Mucosa of descending colon (tissue), 3 donors: ENCODE measurements at regions not wholly inside any gene's neighbourhood (a gene's known extent, or its start where the extent isn't known, plus 50 kb on each side); places are given as distances from the start of the nearest gene placed in this dataset.
"Not testable (repeated sequence)": the region's sequence is repeated elsewhere in the genome, so short reads cannot be mapped to it uniquely, and the experiment has no call there.

Experiments used
- ATAC-seq: fragments of 200-7000 bp; cut with Tn5 transposase; one replicate; pipeline ENCODE4 v1.9.1; 2020; ENCODE audit warnings: mild to moderate bottlenecking, moderate library complexity
- DNase-seq, 3 donors: peaks; one replicate each; pipeline ENCODE4 v3.0.0-alpha.2; 2020
- H3K36me3 ChIP-seq: fragments of 200-600 bp; one replicate; pipeline ENCODE4 v1.8.0; 2021; ENCODE audit warnings: low read depth, mild to moderate bottlenecking
- H3K4me1 ChIP-seq: fragments of 200-600 bp; one replicate; pipeline ENCODE4 v1.8.0; 2021; ENCODE audit warnings: low read depth, mild to moderate bottlenecking
- H3K4me3 ChIP-seq: fragments of 200-600 bp; one replicate; pipeline ENCODE4 v1.8.0; 2021; ENCODE audit warnings: mild to moderate bottlenecking
- H3K9me3 ChIP-seq: fragments of 200-600 bp; one replicate; pipeline ENCODE4 v1.8.0; 2021; ENCODE audit warnings: mild to moderate bottlenecking
- intact Hi-C, 2 donors: fragments of 100-400 bp; cut with DNase I in 1 of 2; cut with micrococcal nuclease in 1 of 2; formaldehyde crosslinking; loops; one replicate each; pipeline versions ENCODE4 v1.11.0 to v1.11.1; 2022; cut with DNase I, micrococcal nuclease
- TF ChIP-seq, protein P1 (sequence below): fragments of 200-600 bp; IDR thresholded peaks from one replicate; pipeline ENCODE4 v1.8.0; 2022; ENCODE audit warnings: antibody characterized with exemption, mild to moderate bottlenecking
- donor health status: DM: no; HTN: no; CAD: no; lungs with moderate emphysema.
- donor health status: DM: no; HTN: no; CAD: no.
- donor health status: DM: no; HTN: yes; CAD: no.

DNA sequence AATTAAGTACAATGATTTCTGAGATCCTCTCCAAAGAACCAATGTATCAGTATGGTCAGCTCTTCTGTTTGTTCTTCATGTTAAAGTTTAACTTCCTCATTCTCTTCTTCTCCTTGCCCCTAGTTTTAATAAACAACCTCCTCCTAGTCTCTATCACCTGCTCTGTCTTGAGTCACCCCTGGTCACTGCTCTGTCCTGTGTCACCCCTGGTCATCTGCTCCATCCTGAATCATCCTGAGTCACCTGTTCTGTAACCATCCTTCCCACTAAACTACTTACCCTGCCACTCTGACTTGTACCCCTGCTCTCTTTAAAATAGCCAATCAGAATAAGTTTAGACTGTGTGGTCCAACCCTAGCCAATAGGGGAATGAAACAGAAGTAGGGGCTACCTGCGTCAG is 100.5 kb downstream of the ALG10B start:
- DNase-seq = no peak
- Histone ChIP-seq H3K4me1 (no peaks in the 10 kb centered on the region), H3K4me3 (no peak overlapping the region), H3K36me3 (no peaks in the 10 kb centered on the region), H3K9me3 (no peaks in the 10 kb centered on the region)
- TF ChIP-seq, protein P1, sequence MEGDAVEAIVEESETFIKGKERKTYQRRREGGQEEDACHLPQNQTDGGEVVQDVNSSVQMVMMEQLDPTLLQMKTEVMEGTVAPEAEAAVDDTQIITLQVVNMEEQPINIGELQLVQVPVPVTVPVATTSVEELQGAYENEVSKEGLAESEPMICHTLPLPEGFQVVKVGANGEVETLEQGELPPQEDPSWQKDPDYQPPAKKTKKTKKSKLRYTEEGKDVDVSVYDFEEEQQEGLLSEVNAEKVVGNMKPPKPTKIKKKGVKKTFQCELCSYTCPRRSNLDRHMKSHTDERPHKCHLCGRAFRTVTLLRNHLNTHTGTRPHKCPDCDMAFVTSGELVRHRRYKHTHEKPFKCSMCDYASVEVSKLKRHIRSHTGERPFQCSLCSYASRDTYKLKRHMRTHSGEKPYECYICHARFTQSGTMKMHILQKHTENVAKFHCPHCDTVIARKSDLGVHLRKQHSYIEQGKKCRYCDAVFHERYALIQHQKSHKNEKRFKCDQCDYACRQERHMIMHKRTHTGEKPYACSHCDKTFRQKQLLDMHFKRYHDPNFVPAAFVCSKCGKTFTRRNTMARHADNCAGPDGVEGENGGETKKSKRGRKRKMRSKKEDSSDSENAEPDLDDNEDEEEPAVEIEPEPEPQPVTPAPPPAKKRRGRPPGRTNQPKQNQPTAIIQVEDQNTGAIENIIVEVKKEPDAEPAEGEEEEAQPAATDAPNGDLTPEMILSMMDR = no peak
- intact Hi-C loops = no loop called here
- ATAC-seq = no peak

DNA sequence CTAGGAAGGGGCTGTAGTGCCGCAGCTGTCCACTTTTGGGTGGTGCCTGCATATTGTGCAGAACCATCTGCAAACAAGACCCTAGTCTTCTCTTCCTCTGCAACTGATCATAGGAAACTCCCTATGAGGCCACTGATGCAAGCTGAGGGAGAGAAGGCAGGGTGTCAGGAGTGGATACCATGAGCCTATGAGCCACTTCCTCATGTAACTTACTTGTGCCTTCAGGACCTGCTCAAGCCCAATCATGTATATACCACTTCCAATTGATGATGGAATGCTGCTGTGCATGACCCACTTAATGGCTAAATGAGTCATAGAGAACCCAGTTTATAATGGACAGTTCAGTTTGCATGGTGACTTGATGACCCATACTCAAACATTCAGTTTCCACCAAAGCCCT is 107.9 kb downstream of the ALG10B start:
- Histone ChIP-seq H3K9me3 (no peaks in the 10 kb centered on the region), H3K4me1 (no peaks in the 10 kb centered on the region), H3K4me3 (no peak overlapping the region), H3K36me3 (no peaks in the 10 kb centered on the region)
- no peak for DNase-seq
- TF ChIP-seq, protein P1 = no peak
- no peak for ATAC-seq
- intact Hi-C loops = no loop called here

DNA sequence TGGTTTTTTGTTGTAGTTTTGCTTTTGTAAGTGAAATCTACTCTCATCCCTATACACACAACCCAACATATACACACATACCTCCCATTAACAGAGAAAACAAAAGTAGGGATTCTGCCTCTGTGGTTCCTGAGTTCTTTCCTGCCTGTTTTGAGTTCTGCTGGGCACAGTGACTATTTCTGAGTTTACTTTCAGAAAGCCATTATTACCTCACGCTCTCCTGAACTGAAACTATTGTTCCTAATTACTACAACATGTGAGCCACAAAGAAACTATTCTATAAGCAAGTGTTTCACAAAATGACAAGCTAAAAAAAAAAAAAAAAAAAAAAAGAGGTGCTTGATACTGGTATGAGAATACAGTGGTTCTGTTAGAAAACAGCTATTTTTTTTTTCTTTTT is 110.9 kb downstream of the ALG10B start:
- Histone ChIP-seq H3K4me3 (no peak overlapping the region), H3K36me3 (no peaks in the 10 kb centered on the region), H3K4me1 (no peaks in the 10 kb centered on the region), H3K9me3 (no peaks in the 10 kb centered on the region)
- no peak for ATAC-seq
- TF ChIP-seq, protein P1 = no peak
- intact Hi-C loops = no loop called here
- DNase-seq = no peak

DNA sequence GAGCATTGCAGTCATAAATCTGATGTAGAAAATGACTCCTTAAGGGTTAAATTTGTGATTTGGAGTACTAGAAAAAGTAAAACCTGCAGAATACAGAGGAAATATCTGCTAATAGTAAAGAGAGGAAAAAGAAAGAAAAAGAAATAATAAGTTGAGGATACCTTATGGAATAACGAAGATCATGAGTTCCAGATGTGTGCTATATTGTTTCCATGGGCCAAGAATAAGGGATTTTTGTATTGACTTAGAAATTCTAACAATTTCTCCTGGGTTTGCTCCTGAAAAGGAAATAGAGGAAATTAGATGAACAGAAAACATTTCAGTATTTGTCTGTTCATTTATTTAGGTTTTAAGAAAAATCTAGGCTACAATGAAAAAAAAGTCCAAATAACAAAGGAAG is 115.3 kb downstream of the ALG10B start:
- Histone ChIP-seq H3K36me3 (no peaks in the 10 kb centered on the region), H3K4me1 (no peaks in the 10 kb centered on the region), H3K9me3 (no peaks in the 10 kb centered on the region), H3K4me3 (no peak overlapping the region)
- intact Hi-C loops = no loop called here
- no peak for ATAC-seq
- TF ChIP-seq, protein P1 = no peak
- no peak for DNase-seq

DNA sequence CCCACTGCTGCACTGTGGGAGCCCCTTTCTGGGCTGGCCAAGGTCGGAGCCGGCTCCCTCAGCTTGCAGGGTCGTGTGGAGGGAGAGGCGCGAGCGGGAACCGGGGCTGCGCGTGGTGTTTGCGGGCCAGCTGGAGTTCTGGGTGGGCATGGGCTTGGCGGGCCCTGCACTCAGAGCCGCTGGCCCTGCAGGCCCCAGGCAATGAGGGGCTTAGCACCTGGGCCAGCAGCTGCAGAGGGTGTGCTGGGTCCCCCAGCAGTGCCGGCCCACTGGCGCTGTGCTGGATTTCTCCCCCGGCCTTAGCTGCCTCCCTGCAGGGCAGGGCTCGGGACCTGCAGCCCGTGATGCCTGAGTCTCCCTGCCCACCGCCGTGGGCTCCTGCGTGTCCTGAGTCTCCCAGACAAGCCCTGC is 125.3 kb downstream of the ALG10B start:
- DNase-seq, H3K4me1 ChIP-seq, intact Hi-C loops: not testable (repeated sequence)

DNA sequence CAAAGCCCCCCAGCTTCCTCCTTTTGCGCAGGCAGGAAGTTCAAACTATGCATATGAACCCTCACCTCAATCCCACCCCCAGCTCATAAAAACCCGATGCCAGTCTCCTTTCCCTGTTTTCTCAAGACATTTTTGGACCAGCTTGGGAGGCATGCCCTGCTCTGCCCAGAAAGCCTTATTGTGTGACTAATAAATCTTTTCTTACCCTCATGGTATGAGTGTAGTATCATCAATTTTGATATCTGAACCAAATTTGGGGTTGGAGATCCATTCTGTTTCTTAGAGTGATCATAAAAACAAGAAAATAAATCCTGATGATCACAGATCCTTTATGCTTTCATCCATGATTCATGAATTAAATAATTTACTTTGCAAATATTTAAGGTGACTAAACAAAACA is 128.5 kb downstream of the ALG10B start:
- intact Hi-C loops = no loop called here
- Histone ChIP-seq H3K9me3 (no peaks in the 10 kb centered on the region), H3K4me3 (no peak overlapping the region), H3K4me1 (no peaks in the 10 kb centered on the region), H3K36me3 (no peaks in the 10 kb centered on the region)
- TF ChIP-seq, protein P1 = no peak
- DNase-seq (no peak), ATAC-seq (no peak)

More for the DNA sequence above, 125.3 kb downstream of the ALG10B start:
- not testable (repeated sequence) for H3K9me3 ChIP-seq, ATAC-seq, H3K36me3 ChIP-seq, H3K4me3 ChIP-seq
